ENCODE measurements at regions not wholly inside any gene's neighbourhood (a gene's known extent, or its start where the extent isn't known, plus 50 kb on each side); places are given as distances from the start of the nearest gene placed in this dataset.

GRCh38 chr4:151488968-151489367, 80.0 kb downstream of the FHIP1A start:
- intact Hi-C loops (cut with micrococcal nuclease), result no loop called here
- H3K9me3 ChIP-seq (ENCODE audit: control insufficient read depth, insufficient read depth, low read length), result no peaks in the 10 kb centered on the region
- H3K23ac ChIP-seq (ENCODE audit: low read depth, low read length), result no peak overlapping the region
- no peak overlapping the region for H2BK20ac ChIP-seq (ENCODE audit: low read depth, low read length)
- no peak overlapping the region for H3K4me3 ChIP-seq (ENCODE audit: insufficient read depth, low read depth, low read length)
- no peak overlapping the region for H3K4ac ChIP-seq (ENCODE audit: low read depth, low read length)
- ChIA-PET CTCF (no interaction called here), POLR2A (ENCODE audit: unreplicated experiment) (no interaction called here)
- H3K18ac ChIP-seq (ENCODE audit: low read depth, low read length), result no peak overlapping the region
- H4K91ac ChIP-seq (ENCODE audit: insufficient read depth, low read depth, low read length), result no peak overlapping the region
- H2BK120ac ChIP-seq (ENCODE audit: low read depth, low read length), result no peak overlapping the region
- no peaks in the 10 kb centered on the region for H3K9me1 ChIP-seq (ENCODE audit: insufficient read depth, low read length)
- peaks cover 2% of the 10 kb centered on the region; the same call in 1 of the 2 replicates for H3K4me1 ChIP-seq (ENCODE audit: control insufficient read depth, insufficient read depth, low read length)
- no peak overlapping the region for H2BK5ac ChIP-seq (ENCODE audit: low read depth, low read length, poor library complexity, severe bottlenecking)
- no peak overlapping the region for H3K4me2 ChIP-seq (ENCODE audit: low read depth, low read length)
- H4K5ac ChIP-seq (ENCODE audit: low read depth, low read length), result no peak overlapping the region
- H3K79me1 ChIP-seq (ENCODE audit: low read depth in 1 of 2, low read length in 2 of 2), result no peaks in the 10 kb centered on the region
- WGBS, 2 experiments (ENCODE audit: extremely low coverage in 2 of 2, insufficient read length in 1 of 2), result no CpG with 5 or more reads among the region's 3 CpGs
- no peaks in the 10 kb centered on the region for H3K36me3 ChIP-seq (ENCODE audit: control insufficient read depth, insufficient read depth, low read length)
- H4K20me1 ChIP-seq (ENCODE audit: insufficient read depth, low read length), result no peaks in the 10 kb centered on the region
- ATAC-seq (ENCODE audit: low read depth), result no peak
- H2AFZ ChIP-seq (replicated peaks; ENCODE audit: low read length, poor library complexity), result no peak overlapping the region
- no peak overlapping the region for H3K14ac ChIP-seq (replicated peaks; ENCODE audit: low read depth, low read length)
- H3K27me3 ChIP-seq (ENCODE audit: control insufficient read depth, insufficient read depth, low read length), result no peaks in the 10 kb centered on the region
- no peak overlapping the region for H2AK5ac ChIP-seq (ENCODE audit: low read depth, low read length)
- DNase-seq, result no peak
- H2BK15ac ChIP-seq (ENCODE audit: low read depth, low read length), result no peak overlapping the region
- H3K27ac ChIP-seq (ENCODE audit: insufficient read depth, low read length), result no peak overlapping the region
- TF ChIP-seq RFX5 (IDR thresholded peaks at IDR 0.05; ENCODE audit: low read depth, low read length) (no peak), NFE2L2 (IDR thresholded peaks at IDR 0.05; ENCODE audit: low read depth, low read length) (no peak), CTCF (conservative IDR thresholded peaks at IDR 0.05; ENCODE audit: low read depth, low read length) (no peak), CHD1 (IDR thresholded peaks at IDR 0.05; ENCODE audit: low read depth, low read length) (no peak), MAZ (IDR thresholded peaks at IDR 0.05; ENCODE audit: borderline replicate concordance, low read depth, low read length) (no peak), MXI1 (IDR thresholded peaks at IDR 0.05; ENCODE audit: borderline replicate concordance, low read depth, low read length) (no peak), MAFK (IDR thresholded peaks at IDR 0.05; ENCODE audit: low read depth, low read length) (no peak), FOS (IDR thresholded peaks at IDR 0.05; ENCODE audit: low read depth, low read length) (no peak)
- in situ Hi-C loops (cut with MboI; ENCODE audit: low sequenced_read_pairs), result no loop called here
- dilution Hi-C loops (cut with HindIII; ENCODE audit: low sequenced_read_pairs, unreplicated experiment), result no loop called here
- no peak overlapping the region for H4K8ac ChIP-seq (ENCODE audit: low read depth in 2 of 2, low read length in 2 of 2)
- no peak overlapping the region for H2AK9ac ChIP-seq (replicated peaks; ENCODE audit: low read depth, low read length, poor library complexity)
- H3K56ac ChIP-seq (ENCODE audit: extremely low read depth, insufficient read depth, low read length), result no peak overlapping the region
- BruUV-seq (replicated peaks), result no TSS peak
- no peak overlapping the region for H3K9ac ChIP-seq (ENCODE audit: low read depth, low read length)

Data from IMR-90 (cell line).